ENCODE measurements at regions not wholly inside any gene's neighbourhood (a gene's known extent, or its start where the extent isn't known, plus 50 kb on each side); places are given as distances from the start of the nearest gene placed in this dataset.

DNA sequence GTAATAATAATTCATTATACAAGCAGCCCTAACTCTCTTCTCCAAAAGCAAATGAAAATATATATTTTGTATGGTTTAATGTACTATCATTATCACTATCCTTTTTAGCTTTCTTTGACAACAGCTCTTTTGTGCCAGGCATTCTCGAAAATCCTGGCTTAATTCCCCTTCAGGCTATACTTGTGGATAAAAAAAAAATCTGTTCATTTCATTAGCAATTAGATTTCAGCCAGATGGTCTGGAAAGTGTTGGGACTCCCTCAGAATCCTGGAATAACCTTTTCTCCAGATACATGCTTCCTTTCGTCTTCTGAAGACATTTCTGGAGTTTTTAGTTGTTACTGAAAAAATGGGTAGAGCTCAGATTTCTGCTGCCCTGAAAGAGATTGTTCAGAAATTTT lies 83.4 kb upstream of the PLPPR4 start:
- Histone ChIP-seq H3K4me1 (replicated peaks in 1 of 2; ENCODE audit: control insufficient read depth in 2 of 2, insufficient read depth in 2 of 2, low read length in 2 of 2) (no peaks in the 10 kb centered on the region), H3K4me2 (ENCODE audit: insufficient read depth, low read length) (no peak overlapping the region), H3K27me3 (ENCODE audit: control insufficient read depth in 2 of 2, insufficient read depth in 2 of 2, low read length in 2 of 2) (no peaks in the 10 kb centered on the region), H3K9me1 (ENCODE audit: control insufficient read depth, insufficient read depth, low read length) (no peaks in the 10 kb centered on the region), H3K79me2 (ENCODE audit: control insufficient read depth, insufficient read depth, low read length) (no peaks in the 10 kb centered on the region), H3K9ac (ENCODE audit: insufficient read depth in 1 of 2, low read depth in 2 of 2, low read length in 2 of 2) (no peak overlapping the region), H4K20me1 (replicated peaks; ENCODE audit: control insufficient read depth, insufficient read depth, low read length) (no peaks in the 10 kb centered on the region), H3K4me3 (no peak overlapping the region), H3K9me3 (replicated peaks; ENCODE audit: control insufficient read depth, insufficient read depth, low read depth, low read length) (no peaks in the 10 kb centered on the region), H3K36me3 (ENCODE audit: control insufficient read depth, insufficient read depth, low read length) (no peaks in the 10 kb centered on the region), H3K27ac (ENCODE audit: extremely low read depth, low read depth, low read length) (no peak overlapping the region), H2AFZ (ENCODE audit: low read depth, low read length) (no peak overlapping the region)
- ChIA-PET CTCF (ENCODE audit: low intra/inter-chr PET ratio) (interaction anchor here (1.2 to 1.4 kb wide), 3 partner anchors 301 to 556 kb away, joined by 3 to 11 read pairs (median 8); no protein-coding TSS in a partner anchor), POLR2A (no interaction called here)
- intact Hi-C loops (cut with micrococcal nuclease): loop anchor here (1.0 kb wide), 4 partner anchors 300 to 526 kb away; no protein-coding TSS in a partner anchor
- 41% methylated on average over 2 of the region's 2 CpGs for WGBS (ENCODE audit: insufficient coverage, low coverage, missing lambda C conversion rate)
- TF ChIP-seq, protein P1, sequence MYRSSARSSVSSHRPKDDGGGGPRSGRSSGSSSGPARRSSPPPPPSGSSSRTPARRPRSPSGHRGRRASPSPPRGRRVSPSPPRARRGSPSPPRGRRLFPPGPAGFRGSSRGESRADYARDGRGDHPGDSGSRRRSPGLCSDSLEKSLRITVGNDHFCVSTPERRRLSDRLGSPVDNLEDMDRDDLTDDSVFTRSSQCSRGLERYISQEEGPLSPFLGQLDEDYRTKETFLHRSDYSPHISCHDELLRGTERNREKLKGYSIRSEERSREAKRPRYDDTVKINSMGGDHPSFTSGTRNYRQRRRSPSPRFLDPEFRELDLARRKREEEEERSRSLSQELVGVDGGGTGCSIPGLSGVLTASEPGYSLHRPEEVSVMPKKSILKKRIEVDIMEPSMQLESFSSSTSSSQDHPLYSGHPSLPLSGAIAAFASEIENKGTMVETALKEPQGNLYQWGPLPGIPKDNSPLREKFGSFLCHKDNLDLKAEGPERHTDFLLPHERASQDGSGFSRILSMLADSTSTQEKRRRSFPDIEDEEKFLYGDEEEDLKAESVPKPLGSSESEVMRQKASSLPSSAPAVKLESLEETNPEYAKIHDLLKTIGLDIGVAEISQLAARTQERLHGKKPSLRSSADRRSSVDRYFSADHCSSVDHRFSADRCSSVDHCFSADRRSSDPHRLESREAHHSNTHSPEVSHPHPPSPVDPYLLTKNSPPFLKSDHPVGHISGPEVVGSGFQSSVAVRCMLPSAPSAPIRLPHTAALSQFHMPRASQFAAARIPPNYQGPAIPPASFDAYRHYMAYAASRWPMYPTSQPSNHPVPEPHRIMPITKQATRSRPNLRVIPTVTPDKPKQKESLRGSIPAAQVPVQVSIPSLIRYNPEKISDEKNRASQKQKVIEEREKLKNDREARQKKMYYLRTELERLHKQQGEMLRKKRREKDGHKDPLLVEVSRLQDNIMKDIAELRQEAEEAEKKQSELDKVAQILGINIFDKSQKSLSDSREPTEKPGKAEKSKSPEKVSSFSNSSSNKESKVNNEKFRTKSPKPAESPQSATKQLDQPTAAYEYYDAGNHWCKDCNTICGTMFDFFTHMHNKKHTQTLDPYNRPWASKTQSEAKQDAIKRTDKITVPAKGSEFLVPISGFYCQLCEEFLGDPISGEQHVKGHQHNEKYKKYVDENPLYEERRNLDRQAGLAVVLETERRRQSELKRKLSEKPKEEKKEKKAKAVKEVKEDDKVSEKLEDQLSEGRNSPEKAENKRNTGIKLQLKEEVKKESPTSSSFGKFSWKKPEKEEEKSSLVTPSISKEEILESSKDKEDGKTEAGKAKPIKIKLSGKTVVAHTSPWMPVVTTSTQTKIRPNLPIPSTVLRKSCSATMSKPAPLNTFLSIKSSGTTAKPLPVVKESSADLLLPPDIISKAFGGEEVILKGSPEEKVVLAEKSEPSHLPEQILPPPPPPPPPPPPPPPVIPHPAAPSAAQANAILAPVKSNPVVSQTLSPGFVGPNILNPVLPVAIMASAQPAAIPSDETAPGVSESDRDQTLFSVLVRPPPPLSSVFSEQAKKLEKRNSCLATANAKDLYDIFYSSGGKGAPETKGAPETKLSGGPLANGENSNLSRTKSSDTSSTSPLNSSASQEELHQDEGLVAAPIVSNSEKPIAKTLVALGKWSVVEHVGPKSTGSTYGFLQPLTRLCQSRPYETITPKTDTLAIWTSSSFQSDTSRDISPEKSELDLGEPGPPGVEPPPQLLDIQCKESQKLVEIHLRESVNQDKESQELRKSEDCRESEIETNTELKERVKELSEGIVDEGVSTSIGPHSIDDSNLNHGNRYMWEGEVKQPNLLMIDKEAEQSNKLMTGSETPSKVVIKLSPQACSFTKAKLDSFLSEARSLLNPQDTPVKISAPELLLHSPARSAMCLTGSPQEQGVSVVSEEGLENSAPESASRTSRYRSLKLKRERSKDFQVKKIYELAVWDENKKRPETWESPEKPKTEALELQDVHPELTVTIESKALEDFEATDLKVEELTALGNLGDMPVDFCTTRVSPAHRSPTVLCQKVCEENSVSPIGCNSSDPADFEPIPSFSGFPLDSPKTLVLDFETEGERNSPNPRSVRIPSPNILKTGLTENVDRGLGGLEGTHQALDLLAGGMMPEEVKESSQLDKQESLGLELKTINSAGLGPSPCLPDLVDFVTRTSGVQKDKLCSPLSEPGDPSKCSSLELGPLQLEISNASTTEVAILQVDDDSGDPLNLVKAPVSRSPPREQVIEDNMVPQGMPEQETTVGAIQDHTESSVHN (IDR thresholded peaks at IDR 0.05; ENCODE audit: borderline replicate concordance in 1 of 2, low read depth in 1 of 2): no peak
- no peak for TF ChIP-seq PURB (CRISPR knock-in tag; IDR thresholded peaks at IDR 0.05; ENCODE audit: low read depth)
- no peak for TF ChIP-seq SNRNP70 (optimal IDR thresholded peaks at IDR 0.05; ENCODE audit: low read depth, low read length)
- TF ChIP-seq, protein P2, sequence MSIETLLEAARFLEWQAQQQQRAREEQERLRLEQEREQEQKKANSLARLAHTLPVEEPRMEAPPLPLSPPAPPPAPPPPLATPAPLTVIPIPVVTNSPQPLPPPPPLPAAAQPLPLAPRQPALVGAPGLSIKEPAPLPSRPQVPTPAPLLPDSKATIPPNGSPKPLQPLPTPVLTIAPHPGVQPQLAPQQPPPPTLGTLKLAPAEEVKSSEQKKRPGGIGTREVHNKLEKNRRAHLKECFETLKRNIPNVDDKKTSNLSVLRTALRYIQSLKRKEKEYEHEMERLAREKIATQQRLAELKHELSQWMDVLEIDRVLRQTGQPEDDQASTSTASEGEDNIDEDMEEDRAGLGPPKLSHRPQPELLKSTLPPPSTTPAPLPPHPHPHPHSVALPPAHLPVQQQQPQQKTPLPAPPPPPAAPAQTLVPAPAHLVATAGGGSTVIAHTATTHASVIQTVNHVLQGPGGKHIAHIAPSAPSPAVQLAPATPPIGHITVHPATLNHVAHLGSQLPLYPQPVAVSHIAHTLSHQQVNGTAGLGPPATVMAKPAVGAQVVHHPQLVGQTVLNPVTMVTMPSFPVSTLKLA (conservative IDR thresholded peaks at IDR 0.05): no peak
- TF ChIP-seq, protein P3, sequence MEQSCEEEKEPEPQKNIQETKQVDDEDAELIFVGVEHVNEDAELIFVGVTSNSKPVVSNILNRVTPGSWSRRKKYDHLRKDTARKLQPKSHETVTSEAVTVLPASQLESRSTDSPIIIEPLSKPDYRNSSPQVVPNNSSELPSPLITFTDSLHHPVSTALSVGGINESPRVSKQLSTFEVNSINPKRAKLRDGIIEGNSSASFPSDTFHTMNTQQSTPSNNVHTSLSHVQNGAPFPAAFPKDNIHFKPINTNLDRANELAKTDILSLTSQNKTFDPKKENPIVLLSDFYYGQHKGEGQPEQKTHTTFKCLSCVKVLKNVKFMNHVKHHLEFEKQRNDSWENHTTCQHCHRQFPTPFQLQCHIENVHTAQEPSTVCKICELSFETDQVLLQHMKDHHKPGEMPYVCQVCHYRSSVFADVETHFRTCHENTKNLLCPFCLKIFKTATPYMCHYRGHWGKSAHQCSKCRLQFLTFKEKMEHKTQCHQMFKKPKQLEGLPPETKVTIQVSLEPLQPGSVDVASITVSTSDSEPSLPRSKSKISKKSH (CRISPR knock-in tag; IDR thresholded peaks at IDR 0.05): no peak
- TF ChIP-seq SMAD3 (CRISPR knock-in tag; conservative IDR thresholded peaks at IDR 0.05): no peak
- no peak for TF ChIP-seq CREM (IDR thresholded peaks at IDR 0.05; ENCODE audit: low read depth)
- TF ChIP-seq, protein P4, sequence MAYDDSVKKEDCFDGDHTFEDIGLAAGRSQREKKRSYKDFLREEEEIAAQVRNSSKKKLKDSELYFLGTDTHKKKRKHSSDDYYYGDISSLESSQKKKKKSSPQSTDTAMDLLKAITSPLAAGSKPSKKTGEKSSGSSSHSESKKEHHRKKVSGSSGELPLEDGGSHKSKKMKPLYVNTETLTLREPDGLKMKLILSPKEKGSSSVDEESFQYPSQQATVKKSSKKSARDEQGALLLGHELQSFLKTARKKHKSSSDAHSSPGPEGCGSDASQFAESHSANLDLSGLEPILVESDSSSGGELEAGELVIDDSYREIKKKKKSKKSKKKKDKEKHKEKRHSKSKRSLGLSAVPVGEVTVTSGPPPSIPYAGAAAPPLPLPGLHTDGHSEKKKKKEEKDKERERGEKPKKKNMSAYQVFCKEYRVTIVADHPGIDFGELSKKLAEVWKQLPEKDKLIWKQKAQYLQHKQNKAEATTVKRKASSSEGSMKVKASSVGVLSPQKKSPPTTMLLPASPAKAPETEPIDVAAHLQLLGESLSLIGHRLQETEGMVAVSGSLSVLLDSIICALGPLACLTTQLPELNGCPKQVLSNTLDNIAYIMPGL (CRISPR knock-in tag; IDR thresholded peaks at IDR 0.05): no peak
- no peak for TF ChIP-seq KHSRP (IDR thresholded peaks at IDR 0.05)
- no peak for TF ChIP-seq ZNF586 (CRISPR knock-in tag; conservative IDR thresholded peaks at IDR 0.05)
- in situ Hi-C loops (cut with MboI): loop anchor here (10.0 kb wide), 1 partner anchor 524 kb away; no protein-coding TSS in a partner anchor
- no TSS peak for BruUV-seq (replicated peaks)
- FAIRE-seq (no peak), DNase-seq (ENCODE audit: extremely low read depth in 1 of 4, low spot score in 3 of 4) (no peak), ATAC-seq (no peak)

All from K562 (cell line).